Parathyroid adenoma (tissue), 2 donors: ENCODE measurements at regions not wholly inside any gene's neighbourhood (a gene's known extent, or its start where the extent isn't known, plus 50 kb on each side); places are given as distances from the start of the nearest gene placed in this dataset.

Source experiments
- H2AFZ ChIP-seq: fragments of 300-600 bp; sonication (generic); one replicate; pipeline ENCODE4 v1.7.0; 2017; ENCODE audit warnings: antibody characterized with exemption, mild to moderate bottlenecking
- H3K27ac ChIP-seq: fragments of 300-600 bp; sonication (generic); one replicate; pipeline ENCODE4 v1.7.0; 2017
- H3K27me3 ChIP-seq: fragments of 300-600 bp; sonication (generic); one replicate; pipeline ENCODE4 v1.7.0; 2017; ENCODE audit warnings: low read length; ENCODE audit not compliant: control insufficient read depth, insufficient read depth
- H3K36me3 ChIP-seq: fragments of 300-600 bp; sonication (generic); one replicate; pipeline ENCODE4 v1.7.0; 2017; ENCODE audit warnings: low read length; ENCODE audit not compliant: control insufficient read depth, insufficient read depth
- H3K4me1 ChIP-seq: fragments of 300-600 bp; sonication (generic); one replicate; pipeline ENCODE4 v1.7.0; 2017; ENCODE audit warnings: control low read depth
- H3K4me2 ChIP-seq: fragments of 300-600 bp; sonication (generic); one replicate; pipeline ENCODE4 v1.7.0; 2017; ENCODE audit warnings: low read length
- H3K4me3 ChIP-seq: fragments of 300-600 bp; sonication (generic); one replicate; pipeline ENCODE4 v1.7.0; 2017; ENCODE audit warnings: low read depth, low read length
- H3K79me2 ChIP-seq: fragments of 300-600 bp; sonication (generic); one replicate; pipeline ENCODE4 v1.7.0; 2017; ENCODE audit warnings: control low read depth
- H3K9ac ChIP-seq: fragments of 300-600 bp; sonication (generic); one replicate; pipeline ENCODE4 v1.7.0; 2017; ENCODE audit warnings: mild to moderate bottlenecking
- H3K9me3 ChIP-seq: fragments of 300-600 bp; sonication (generic); one replicate; pipeline ENCODE4 v1.7.0; 2017; ENCODE audit warnings: low read length; ENCODE audit not compliant: control insufficient read depth
- TF ChIP-seq, protein P1 (sequence below): fragments of 300-600 bp; sonication (generic); IDR thresholded peaks from one replicate; pipeline ENCODE4 v1.7.0; 2017; ENCODE audit warnings: antibody characterized with exemption, mild to moderate bottlenecking
- donor health status: primary hyperparathyroidism.

GRCh38 chr16:35711958-35712357 is 2252.5 kb downstream of the TP53TG3F start:
- no peaks in the 10 kb centered on the region for H3K9me3 ChIP-seq
- H3K27me3 ChIP-seq: no peaks in the 10 kb centered on the region
- no peaks in the 10 kb centered on the region for H3K36me3 ChIP-seq
- no peak overlapping the region for H3K4me2 ChIP-seq
- H2AFZ ChIP-seq: no peak overlapping the region
- no peaks in the 10 kb centered on the region for H3K4me1 ChIP-seq
- no peak overlapping the region for H3K27ac ChIP-seq
- TF ChIP-seq, protein P1, sequence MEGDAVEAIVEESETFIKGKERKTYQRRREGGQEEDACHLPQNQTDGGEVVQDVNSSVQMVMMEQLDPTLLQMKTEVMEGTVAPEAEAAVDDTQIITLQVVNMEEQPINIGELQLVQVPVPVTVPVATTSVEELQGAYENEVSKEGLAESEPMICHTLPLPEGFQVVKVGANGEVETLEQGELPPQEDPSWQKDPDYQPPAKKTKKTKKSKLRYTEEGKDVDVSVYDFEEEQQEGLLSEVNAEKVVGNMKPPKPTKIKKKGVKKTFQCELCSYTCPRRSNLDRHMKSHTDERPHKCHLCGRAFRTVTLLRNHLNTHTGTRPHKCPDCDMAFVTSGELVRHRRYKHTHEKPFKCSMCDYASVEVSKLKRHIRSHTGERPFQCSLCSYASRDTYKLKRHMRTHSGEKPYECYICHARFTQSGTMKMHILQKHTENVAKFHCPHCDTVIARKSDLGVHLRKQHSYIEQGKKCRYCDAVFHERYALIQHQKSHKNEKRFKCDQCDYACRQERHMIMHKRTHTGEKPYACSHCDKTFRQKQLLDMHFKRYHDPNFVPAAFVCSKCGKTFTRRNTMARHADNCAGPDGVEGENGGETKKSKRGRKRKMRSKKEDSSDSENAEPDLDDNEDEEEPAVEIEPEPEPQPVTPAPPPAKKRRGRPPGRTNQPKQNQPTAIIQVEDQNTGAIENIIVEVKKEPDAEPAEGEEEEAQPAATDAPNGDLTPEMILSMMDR: no peak
- H3K79me2 ChIP-seq: no peaks in the 10 kb centered on the region
- H3K4me3 ChIP-seq: no peak overlapping the region
- no peak overlapping the region for H3K9ac ChIP-seq

DNA sequence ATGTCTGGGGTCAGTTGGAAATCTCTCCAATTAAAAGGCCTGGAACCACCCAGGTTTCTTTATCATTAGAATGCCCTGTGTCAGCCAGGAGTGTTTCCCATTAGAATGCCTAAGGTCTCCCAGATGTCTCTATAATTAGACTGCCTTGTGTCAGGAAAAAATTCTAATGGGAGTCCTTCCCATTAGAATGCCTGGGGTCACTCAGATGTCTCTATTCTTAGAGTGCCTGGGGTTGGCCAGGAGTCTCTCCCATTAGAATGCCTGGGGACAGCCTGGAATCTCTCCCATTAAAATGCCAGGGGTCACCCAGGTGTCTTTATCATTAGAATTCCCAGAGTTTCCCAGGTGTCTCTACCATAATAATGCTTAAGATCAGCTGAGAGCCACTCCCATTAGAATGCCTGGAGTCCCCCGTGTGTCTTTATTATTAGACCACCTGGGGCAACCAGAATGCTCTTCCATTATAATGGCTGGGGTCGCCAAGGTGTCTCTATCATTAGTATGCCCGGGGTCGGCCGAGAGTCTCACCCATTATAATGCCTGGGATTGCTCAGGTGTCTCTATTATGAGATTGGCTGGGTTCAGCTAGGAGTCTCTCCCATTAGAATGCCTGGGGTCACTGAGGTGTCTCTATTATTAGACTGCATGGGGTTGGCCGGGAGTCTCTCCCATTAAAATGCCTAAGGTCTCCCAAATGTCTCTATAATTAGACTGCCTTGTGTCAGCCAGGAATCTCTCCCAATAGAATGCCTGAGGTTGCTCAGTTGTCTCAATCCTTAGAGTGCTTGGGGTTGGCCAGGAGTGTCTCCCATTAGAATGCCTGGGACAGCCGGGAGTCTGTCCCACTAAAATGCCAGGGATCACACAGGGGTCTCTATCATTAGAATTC is 2254.6 kb downstream of the TP53TG3F start:
- Histone ChIP-seq H3K9me3 (no peaks in the 10 kb centered on the region), H3K79me2 (no peaks in the 10 kb centered on the region), H3K36me3 (no peaks in the 10 kb centered on the region), H3K4me1 (no peaks in the 10 kb centered on the region), H3K4me3 (no peak overlapping the region), H2AFZ (no peak overlapping the region), H3K27me3 (no peaks in the 10 kb centered on the region), H3K4me2 (no peak overlapping the region), H3K27ac (no peak overlapping the region), H3K9ac (no peak overlapping the region)
- TF ChIP-seq, protein P1: no peak

- no peak overlapping the region for H3K9ac ChIP-seq
- no peaks in the 10 kb centered on the region for H3K36me3 ChIP-seq
- H3K9me3 ChIP-seq: no peaks in the 10 kb centered on the region
- H3K79me2 ChIP-seq: no peaks in the 10 kb centered on the region
- no peak overlapping the region for H2AFZ ChIP-seq
- no peaks in the 10 kb centered on the region for H3K27me3 ChIP-seq
- no peak overlapping the region for H3K27ac ChIP-seq
- H3K4me3 ChIP-seq: no peak overlapping the region
- TF ChIP-seq, protein P1: no peak
- no peak overlapping the region for H3K4me2 ChIP-seq
- no peaks in the 10 kb centered on the region for H3K4me1 ChIP-seq
These were observed 2255.3 kb downstream of the TP53TG3F start for GRCh38 chr16:35714665-35715064.

DNA sequence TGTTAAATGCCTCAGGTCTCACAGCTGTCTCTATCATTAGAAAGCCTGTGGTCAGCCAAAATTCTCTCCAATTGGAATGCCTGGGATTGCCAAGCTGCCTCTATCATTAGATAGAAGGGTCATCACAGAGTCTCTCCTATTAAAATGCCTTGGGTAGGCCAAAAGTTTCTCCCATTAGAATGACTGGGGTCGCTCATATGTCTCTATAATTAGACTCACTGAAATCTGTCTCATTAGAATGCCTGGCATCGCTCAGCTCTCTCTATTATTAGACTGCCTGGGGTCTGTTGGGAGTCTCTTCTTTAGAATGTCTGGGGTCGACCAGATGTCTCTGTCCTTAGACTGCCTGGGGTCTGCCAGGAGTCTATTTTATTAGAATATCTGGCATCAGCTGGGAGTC is 2265.1 kb downstream of the TP53TG3F start:
- H3K9me3 ChIP-seq: no peaks in the 10 kb centered on the region
- H3K27me3 ChIP-seq: no peaks in the 10 kb centered on the region

More for the DNA sequence above, 2265.1 kb downstream of the TP53TG3F start:
- no peaks in the 10 kb centered on the region for H3K79me2 ChIP-seq
- H3K9ac ChIP-seq: no peak overlapping the region
- H3K4me1 ChIP-seq: no peaks in the 10 kb centered on the region
- TF ChIP-seq, protein P1: no peak
- H3K27ac ChIP-seq: no peak overlapping the region
- H3K4me3 ChIP-seq: no peak overlapping the region
- no peaks in the 10 kb centered on the region for H3K36me3 ChIP-seq
- no peak overlapping the region for H3K4me2 ChIP-seq
- no peak overlapping the region for H2AFZ ChIP-seq
